ENCODE measurements at regions not wholly inside any gene's neighbourhood (a gene's known extent, or its start where the extent isn't known, plus 50 kb on each side); places are given as distances from the start of the nearest gene placed in this dataset.

GRCh38 chr6:81568973-81569372 lies 183.5 kb downstream of the TENT5A start:
- Histone ChIP-seq H3K9ac (ENCODE audit: low read depth in 1 of 2, low read length in 2 of 2) (no peak overlapping the region), H3K4me3 (ENCODE audit: low read depth in 1 of 3, low read length in 3 of 3) (no peak overlapping the region), H3K27ac (ENCODE audit: low read depth in 1 of 2, low read length in 2 of 2) (no peak overlapping the region), H3K4me1 (ENCODE audit: control insufficient read depth in 4 of 4, insufficient read depth in 4 of 4, low read length in 3 of 4) (no peaks in the 10 kb centered on the region), H3K36me3 (ENCODE audit: control insufficient read depth in 4 of 4, insufficient read depth in 3 of 4, low read depth in 1 of 4, low read length in 3 of 4) (no peaks in the 10 kb centered on the region), H3K9me3 (ENCODE audit: control insufficient read depth in 4 of 4, low read length in 3 of 4) (peaks cover 0 to 2% (median 0%) of the 10 kb centered on the region in 4 donors), H3K27me3 (ENCODE audit: control insufficient read depth in 4 of 4, insufficient read depth in 4 of 4, low read length in 3 of 4) (no peaks in the 10 kb centered on the region)
- DNase-seq (ENCODE audit: low spot score), result no peak
- TF ChIP-seq JUND (IDR thresholded peaks at IDR 0.05) (no peak), RXRA (IDR thresholded peaks at IDR 0.05) (no peak), ZBTB33 (IDR thresholded peaks at IDR 0.05) (no peak), HNF4G (IDR thresholded peaks at IDR 0.05) (no peak), FOXA2 (IDR thresholded peaks at IDR 0.05) (no peak), GABPA (IDR thresholded peaks at IDR 0.05 in 1 of 2, conservative IDR thresholded peaks at IDR 0.05 in 1 of 2) (no peak), YY1 (IDR thresholded peaks at IDR 0.05) (no peak), RAD21 (IDR thresholded peaks at IDR 0.05) (no peak), NR2F2 (IDR thresholded peaks at IDR 0.05) (no peak), HNF4A (conservative IDR thresholded peaks at IDR 0.05) (no peak), TAF1 (conservative IDR thresholded peaks at IDR 0.05) (no peak), FOXA1 (IDR thresholded peaks at IDR 0.05) (no peak), EGR1 (IDR thresholded peaks at IDR 0.05; ENCODE audit: low read depth in 2 of 2) (no peak)
- 89% methylated on average over 2 of the region's 2 CpGs for WGBS

DNA sequence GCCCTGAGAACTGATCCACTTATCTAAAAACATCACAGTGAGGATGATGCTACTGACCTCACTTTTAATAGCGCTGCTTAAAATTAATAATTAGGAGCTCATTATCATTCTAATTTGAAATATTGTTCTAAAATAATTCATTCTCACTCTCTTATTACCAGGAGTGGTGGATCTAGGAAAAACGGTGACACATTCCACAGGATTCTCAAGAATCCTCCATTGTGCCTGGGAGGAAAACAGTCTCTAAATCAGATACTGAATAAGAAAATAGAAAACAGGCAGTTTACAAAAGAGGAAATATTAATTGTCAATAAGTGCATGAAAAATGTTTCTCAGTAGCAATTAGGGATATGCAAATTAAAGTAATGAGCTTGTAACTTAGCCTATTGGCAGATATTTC lies 187.4 kb downstream of the TENT5A start:
- WGBS, result 81% methylated on average over 2 of the region's 2 CpGs
- TF ChIP-seq EGR1 (IDR thresholded peaks at IDR 0.05; ENCODE audit: low read depth in 2 of 2), result no peak
- TF ChIP-seq, protein P1, sequence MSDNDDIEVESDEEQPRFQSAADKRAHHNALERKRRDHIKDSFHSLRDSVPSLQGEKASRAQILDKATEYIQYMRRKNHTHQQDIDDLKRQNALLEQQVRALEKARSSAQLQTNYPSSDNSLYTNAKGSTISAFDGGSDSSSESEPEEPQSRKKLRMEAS (IDR thresholded peaks at IDR 0.05), result no peak
- TF ChIP-seq GABPA (IDR thresholded peaks at IDR 0.05 in 1 of 2, conservative IDR thresholded peaks at IDR 0.05 in 1 of 2), result no peak
- TF ChIP-seq SP1 (IDR thresholded peaks at IDR 0.05), result no peak
- no peak for TF ChIP-seq TAF1 (conservative IDR thresholded peaks at IDR 0.05)
- TF ChIP-seq ZBTB33 (IDR thresholded peaks at IDR 0.05), result no peak
- no peak for TF ChIP-seq RAD21 (IDR thresholded peaks at IDR 0.05)
- TF ChIP-seq, protein P2, sequence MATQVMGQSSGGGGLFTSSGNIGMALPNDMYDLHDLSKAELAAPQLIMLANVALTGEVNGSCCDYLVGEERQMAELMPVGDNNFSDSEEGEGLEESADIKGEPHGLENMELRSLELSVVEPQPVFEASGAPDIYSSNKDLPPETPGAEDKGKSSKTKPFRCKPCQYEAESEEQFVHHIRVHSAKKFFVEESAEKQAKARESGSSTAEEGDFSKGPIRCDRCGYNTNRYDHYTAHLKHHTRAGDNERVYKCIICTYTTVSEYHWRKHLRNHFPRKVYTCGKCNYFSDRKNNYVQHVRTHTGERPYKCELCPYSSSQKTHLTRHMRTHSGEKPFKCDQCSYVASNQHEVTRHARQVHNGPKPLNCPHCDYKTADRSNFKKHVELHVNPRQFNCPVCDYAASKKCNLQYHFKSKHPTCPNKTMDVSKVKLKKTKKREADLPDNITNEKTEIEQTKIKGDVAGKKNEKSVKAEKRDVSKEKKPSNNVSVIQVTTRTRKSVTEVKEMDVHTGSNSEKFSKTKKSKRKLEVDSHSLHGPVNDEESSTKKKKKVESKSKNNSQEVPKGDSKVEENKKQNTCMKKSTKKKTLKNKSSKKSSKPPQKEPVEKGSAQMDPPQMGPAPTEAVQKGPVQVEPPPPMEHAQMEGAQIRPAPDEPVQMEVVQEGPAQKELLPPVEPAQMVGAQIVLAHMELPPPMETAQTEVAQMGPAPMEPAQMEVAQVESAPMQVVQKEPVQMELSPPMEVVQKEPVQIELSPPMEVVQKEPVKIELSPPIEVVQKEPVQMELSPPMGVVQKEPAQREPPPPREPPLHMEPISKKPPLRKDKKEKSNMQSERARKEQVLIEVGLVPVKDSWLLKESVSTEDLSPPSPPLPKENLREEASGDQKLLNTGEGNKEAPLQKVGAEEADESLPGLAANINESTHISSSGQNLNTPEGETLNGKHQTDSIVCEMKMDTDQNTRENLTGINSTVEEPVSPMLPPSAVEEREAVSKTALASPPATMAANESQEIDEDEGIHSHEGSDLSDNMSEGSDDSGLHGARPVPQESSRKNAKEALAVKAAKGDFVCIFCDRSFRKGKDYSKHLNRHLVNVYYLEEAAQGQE (IDR thresholded peaks at IDR 0.05), result no peak
- TF ChIP-seq RXRA (IDR thresholded peaks at IDR 0.05), result no peak
- no peak for TF ChIP-seq JUND (IDR thresholded peaks at IDR 0.05)
- TF ChIP-seq HNF4A (conservative IDR thresholded peaks at IDR 0.05), result no peak
- TF ChIP-seq YY1 (IDR thresholded peaks at IDR 0.05), result no peak
- TF ChIP-seq FOXA1 (IDR thresholded peaks at IDR 0.05), result no peak
- no peak for TF ChIP-seq NR2F2 (IDR thresholded peaks at IDR 0.05)
- TF ChIP-seq FOXA2 (IDR thresholded peaks at IDR 0.05), result no peak
- no peak for TF ChIP-seq HNF4G (IDR thresholded peaks at IDR 0.05)
- TF ChIP-seq, protein P3, sequence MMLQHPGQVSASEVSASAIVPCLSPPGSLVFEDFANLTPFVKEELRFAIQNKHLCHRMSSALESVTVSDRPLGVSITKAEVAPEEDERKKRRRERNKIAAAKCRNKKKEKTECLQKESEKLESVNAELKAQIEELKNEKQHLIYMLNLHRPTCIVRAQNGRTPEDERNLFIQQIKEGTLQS (IDR thresholded peaks at IDR 0.05), result no peak
- no peak for TF ChIP-seq CTCF (IDR thresholded peaks at IDR 0.05; ENCODE audit: low read depth, low read length, missing input control)
- no peak for DNase-seq (ENCODE audit: low spot score)

More for the DNA sequence above, 187.4 kb downstream of the TENT5A start:
- Histone ChIP-seq H3K36me3 (ENCODE audit: control insufficient read depth in 4 of 4, insufficient read depth in 3 of 4, low read depth in 1 of 4, low read length in 3 of 4) (no peaks in the 10 kb centered on the region), H3K4me1 (ENCODE audit: control insufficient read depth in 4 of 4, insufficient read depth in 4 of 4, low read length in 3 of 4) (peaks cover 0 to 19% (median 10%) of the 10 kb centered on the region in 4 donors), H3K9me3 (ENCODE audit: control insufficient read depth in 4 of 4, low read length in 3 of 4) (no peaks in the 10 kb centered on the region), H3K4me3 (ENCODE audit: low read depth in 1 of 3, low read length in 3 of 3) (no peak overlapping the region), H3K27me3 (ENCODE audit: control insufficient read depth in 4 of 4, insufficient read depth in 4 of 4, low read length in 3 of 4) (no peaks in the 10 kb centered on the region), H3K27ac (ENCODE audit: low read depth in 1 of 2, low read length in 2 of 2) (no peak overlapping the region), H3K9ac (ENCODE audit: low read depth in 1 of 2, low read length in 2 of 2) (no peak overlapping the region)
